Cardiac septum (tissue), 1 donor: ENCODE measurements at regions not wholly inside any gene's neighbourhood (a gene's known extent, or its start where the extent isn't known, plus 50 kb on each side); places are given as distances from the start of the nearest gene placed in this dataset.
"Not testable (repeated sequence)": the region's sequence is repeated elsewhere in the genome, so short reads cannot be mapped to it uniquely, and the experiment has no call there.

ENCODE experiments used
- DNase-seq: peaks from one replicate; pipeline ENCODE4 v3.0.0-alpha.2; 2020; ENCODE audit warnings: low spot score
- intact Hi-C: fragments of 100-400 bp; cut with DNase I; formaldehyde crosslinking; loops from one replicate; pipeline ENCODE4 v1.14.0; 2022
- donor health status: DM: no; HTN: no; CAD: no.

GRCh38 chr9:74414325-74414724 lies 82.8 kb upstream of the RORB start:
- DNase-seq, result no peak
- intact Hi-C loops, result no loop called here

- intact Hi-C loops, result no loop called here
- DNase-seq, result no peak
Measured at GRCh38 chr9:74415995-74416394, 81.1 kb upstream of the RORB start.

- intact Hi-C loops, DNase-seq: not testable (repeated sequence)
Measured at GRCh38 chr9:74424488-74424887, 72.6 kb upstream of the RORB start.

GRCh38 chr9:74431467-74431866 lies 65.7 kb upstream of the RORB start:
- no peak for DNase-seq
- intact Hi-C loops, result no loop called here

- DNase-seq, result no peak
- intact Hi-C loops, result no loop called here
Measured at GRCh38 chr9:74443036-74443750, 53.9 kb upstream of the RORB start.

GRCh38 chr9:74444369-74444768 lies 52.8 kb upstream of the RORB start:
- no peak for DNase-seq
- intact Hi-C loops, result no loop called here
